H1 (cell line): ENCODE measurements at regions not wholly inside any gene's neighbourhood (a gene's known extent, or its start where the extent isn't known, plus 50 kb on each side); places are given as distances from the start of the nearest gene placed in this dataset.

ENCODE experiments used
- ATF2 ChIP-seq: IDR thresholded peaks from 2 replicates; pipeline ENCODE4 v1.6.1; 2012; ENCODE audit warnings: low read length, inconsistent platforms
- CREB1 ChIP-seq: IDR thresholded peaks from 2 replicates; pipeline ENCODE4 v1.6.1; 2012; ENCODE audit warnings: inconsistent platforms
- CTCF ChIP-seq, 3 experiments: IDR thresholded peaks; 1 replicate in 2 of 3; 2 replicates in 1 of 3; pipeline versions ENCODE4 v1.5.1 to v1.6.1; 2011; ENCODE audit warnings: low read length in 3 of 3, mild to moderate bottlenecking in 3 of 3, inconsistent platforms in 2 of 3, low read depth in 1 of 3, moderate library complexity in 1 of 3; ENCODE audit not compliant: insufficient read depth in 1 of 3; ENCODE audit errors: control extremely low read depth in 1 of 3
- KDM1A ChIP-seq: fragments of 200-600, 300-600 bp; sonication (generic); IDR thresholded peaks from 2 replicates; pipeline ENCODE4 v1.7.1; 2016; ENCODE audit warnings: mild to moderate bottlenecking, low read length, borderline replicate concordance
- SUZ12 ChIP-seq: fragments of 200-600 bp; sonication (generic); IDR thresholded peaks from 2 replicates; pipeline ENCODE4 v1.6.1; 2012; ENCODE audit warnings: mild to moderate bottlenecking, inconsistent platforms, low read length, moderate library complexity, mixed read lengths
- TEAD4 ChIP-seq: IDR thresholded peaks from 2 replicates; pipeline ENCODE4 v1.6.1; 2012; ENCODE audit warnings: low read depth, low read length, inconsistent platforms, mixed read lengths

GRCh38 chr3:63768888-63769287 lies 50.2 kb upstream of the C3orf49 start:
- TF ChIP-seq CTCF (IDR thresholded peaks at IDR 0.05; ENCODE audit: control extremely low read depth in 1 of 3, insufficient read depth in 1 of 3, low read depth in 1 of 3, low read length in 3 of 3) (no peak), SUZ12 (no peak), KDM1A (no peak), ATF2 (no peak), TEAD4 (no peak), CREB1 (no peak)
